HG02885 (cell line): ENCODE measurements at regions not wholly inside any gene's neighbourhood (a gene's known extent, or its start where the extent isn't known, plus 50 kb on each side); places are given as distances from the start of the nearest gene placed in this dataset.
"Not testable (repeated sequence)": the region's sequence is repeated elsewhere in the genome, so short reads cannot be mapped to it uniquely, and the experiment has no call there.

ENCODE experiments used
- ATAC-seq: cut with Tn5 transposase; IDR thresholded peaks from one replicate; pipeline ENCODE4 v1.9.1; 2021; ENCODE audit warnings: mild to moderate bottlenecking; ENCODE audit not compliant: unreplicated experiment, poor library complexity

DNA sequence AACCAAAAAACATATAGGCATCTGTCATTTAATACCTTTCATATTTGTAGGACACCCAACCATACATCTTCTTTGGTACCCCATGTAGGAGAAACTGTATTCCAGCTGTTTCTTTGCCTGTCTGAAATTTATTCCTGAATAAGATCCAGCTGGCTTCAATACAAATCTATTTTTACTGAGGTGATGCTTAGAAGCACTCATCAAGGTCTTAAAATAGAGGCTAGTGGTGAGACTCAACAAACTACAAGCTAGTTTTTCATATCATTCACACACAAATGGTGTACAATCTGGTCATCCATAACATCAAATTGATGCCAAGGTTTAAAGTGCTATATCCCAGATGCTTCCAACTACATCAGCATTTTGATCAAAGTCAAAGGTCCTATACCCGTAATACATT, 1071.3 kb upstream of the MIR17HG start:
- no peak for ATAC-seq

DNA sequence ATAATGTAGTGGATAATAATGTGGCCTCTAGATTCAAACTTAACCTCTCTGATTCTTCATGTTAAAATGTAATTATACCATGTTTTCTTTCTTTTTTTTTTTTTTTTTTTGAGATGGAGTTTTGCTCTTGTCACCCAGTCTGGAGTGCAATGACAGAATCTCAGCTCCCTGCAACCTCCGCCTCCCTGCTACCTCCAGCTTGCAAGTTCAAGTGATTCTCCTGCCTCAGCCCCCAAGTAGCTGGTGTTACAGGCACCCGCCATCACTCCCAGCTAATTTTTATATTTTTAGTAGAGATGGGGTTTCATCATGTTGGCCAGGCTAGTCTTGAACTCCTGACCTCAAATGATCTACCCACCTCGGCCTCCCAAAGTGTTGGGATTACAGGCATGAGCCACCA, 1069.3 kb upstream of the MIR17HG start:
- not testable (repeated sequence) for ATAC-seq

- no peak for ATAC-seq
These were observed 1065.8 kb upstream of the MIR17HG start for GRCh38 chr13:90281709-90282108.

DNA sequence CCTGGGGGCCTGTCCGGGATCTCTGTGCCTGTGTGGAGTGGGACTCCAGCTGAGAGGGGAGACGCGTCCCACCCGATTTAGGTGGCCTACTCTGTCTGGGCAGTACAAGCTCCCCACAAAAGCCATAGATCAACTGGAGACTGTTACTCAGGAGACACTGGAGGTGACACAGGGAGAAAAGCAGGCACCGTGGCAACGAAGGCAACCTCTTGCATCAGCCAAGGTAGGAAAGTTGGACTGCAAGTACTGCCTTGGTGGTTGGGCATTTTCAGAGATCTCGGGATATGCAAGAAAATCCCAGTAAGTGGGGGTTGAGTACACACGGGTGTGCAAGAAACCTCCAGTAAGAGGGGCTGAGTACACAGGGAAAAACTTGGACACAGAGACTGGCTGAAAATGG, 1060.0 kb upstream of the MIR17HG start:
- ATAC-seq = no peak

DNA sequence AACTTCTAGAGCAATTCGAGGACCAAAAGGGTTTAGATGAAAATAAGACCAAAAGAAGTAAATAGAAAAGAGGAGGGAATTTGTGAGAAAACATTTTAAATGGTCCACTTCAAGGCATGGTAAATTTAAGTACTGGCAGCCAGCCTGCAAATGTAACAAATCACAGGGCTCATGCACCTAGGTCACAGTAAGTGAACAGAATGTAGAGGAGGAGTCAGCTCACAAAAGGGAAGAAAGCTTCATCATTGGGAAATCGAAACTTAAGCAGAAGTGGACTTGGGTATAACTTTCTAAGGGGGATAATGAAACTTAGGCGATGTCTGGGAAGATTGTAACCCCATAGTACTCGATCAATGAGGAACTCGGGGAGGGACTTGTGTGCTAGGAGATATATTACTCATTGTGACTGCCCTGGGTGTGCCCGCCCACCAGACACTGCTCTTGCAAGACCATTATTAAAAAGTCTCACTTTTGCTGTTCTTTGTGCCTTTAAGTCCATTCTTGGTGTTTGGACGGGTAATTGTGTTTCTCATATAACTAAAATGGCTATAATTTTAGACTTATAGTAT, 1053.6 kb upstream of the MIR17HG start:
- no peak for ATAC-seq

DNA sequence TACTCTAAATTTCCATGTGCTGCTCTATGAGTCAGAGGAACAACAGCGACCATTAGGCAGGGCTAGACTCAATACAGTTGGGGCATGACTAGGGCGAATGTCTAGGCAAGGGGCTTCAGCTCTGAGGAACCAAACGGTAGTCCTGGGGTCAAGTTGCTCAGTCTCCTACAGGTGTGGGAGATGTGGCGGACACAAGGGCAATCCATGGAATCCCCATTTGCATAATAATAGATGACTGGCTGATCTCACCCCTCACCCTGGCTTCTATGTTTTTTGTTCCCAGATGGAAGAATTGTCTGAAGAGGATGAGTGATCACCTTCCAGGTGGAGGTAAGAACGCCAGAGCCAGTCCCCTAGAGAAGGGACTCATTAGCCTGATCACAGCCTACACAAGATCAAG, 1048.2 kb upstream of the MIR17HG start:
- ATAC-seq = no peak

GRCh38 chr13:90300015-90300414, 1047.5 kb upstream of the MIR17HG start:
- no peak for ATAC-seq

DNA sequence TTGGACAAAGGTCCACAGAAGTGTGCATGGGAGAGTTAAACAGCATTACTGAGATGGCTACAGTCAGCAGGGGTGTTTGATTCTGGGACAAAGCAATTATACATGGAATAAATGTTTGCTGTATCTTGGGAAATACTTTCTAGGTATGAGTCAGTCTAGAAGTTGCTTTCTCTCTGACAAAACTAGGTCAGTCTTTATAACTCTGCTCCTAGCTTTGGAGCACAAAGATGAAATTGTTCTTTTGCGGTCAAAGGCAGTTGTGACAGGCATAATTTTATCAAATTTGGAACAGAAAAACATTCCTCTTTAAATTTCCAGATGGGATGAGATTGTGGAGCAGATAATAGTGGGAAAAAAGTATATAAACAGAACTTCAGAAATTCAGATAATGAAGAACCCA, 1045.4 kb upstream of the MIR17HG start:
- no peak for ATAC-seq

DNA sequence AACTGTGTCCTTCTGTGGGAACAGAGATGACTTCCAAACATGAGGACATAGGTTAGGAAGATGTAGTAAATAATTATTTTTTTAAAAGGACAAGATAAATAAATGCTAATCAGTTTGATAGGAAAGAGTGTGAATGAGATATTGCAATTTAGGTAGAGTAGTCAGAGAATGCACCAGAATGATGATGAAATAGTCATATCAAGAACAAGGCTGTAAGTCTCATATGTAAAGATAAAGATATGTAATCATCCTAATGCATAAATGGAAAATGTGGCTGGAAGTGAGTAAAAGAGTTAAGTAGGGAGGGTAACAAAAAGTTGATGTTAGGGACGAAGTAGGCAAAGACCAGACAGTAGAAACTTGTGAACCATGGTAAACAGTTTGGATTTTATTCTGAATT, 1041.7 kb upstream of the MIR17HG start:
- no peak for ATAC-seq

- ATAC-seq = no peak
These were observed 1040.4 kb upstream of the MIR17HG start for GRCh38 chr13:90307136-90307535.

- no peak for ATAC-seq
These were observed 1039.2 kb upstream of the MIR17HG start for GRCh38 chr13:90308249-90308648.

DNA sequence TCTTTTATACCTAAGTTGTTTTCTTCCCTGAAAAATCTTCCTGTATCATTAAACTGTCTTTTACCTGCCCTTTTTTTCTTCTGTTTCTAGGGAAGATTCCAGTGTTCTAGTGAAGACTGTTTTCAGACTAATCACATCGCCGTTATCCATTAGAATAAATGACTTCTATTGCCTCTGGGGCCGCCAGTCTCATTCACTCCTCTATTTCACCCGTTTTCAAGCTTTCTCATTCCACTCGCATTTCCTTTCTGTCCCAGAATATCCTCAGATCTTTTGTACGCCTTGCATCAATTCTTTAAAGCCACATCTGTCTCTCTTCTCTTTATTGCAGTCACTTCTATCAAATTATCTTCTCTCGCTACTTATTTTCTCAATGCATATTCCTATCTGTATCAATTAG, 1035.6 kb upstream of the MIR17HG start:
- no peak for ATAC-seq

- no peak for ATAC-seq
These were observed 1032.4 kb upstream of the MIR17HG start for GRCh38 chr13:90315061-90315460.

GRCh38 chr13:90320664-90321063, 1026.8 kb upstream of the MIR17HG start:
- ATAC-seq = no peak

DNA sequence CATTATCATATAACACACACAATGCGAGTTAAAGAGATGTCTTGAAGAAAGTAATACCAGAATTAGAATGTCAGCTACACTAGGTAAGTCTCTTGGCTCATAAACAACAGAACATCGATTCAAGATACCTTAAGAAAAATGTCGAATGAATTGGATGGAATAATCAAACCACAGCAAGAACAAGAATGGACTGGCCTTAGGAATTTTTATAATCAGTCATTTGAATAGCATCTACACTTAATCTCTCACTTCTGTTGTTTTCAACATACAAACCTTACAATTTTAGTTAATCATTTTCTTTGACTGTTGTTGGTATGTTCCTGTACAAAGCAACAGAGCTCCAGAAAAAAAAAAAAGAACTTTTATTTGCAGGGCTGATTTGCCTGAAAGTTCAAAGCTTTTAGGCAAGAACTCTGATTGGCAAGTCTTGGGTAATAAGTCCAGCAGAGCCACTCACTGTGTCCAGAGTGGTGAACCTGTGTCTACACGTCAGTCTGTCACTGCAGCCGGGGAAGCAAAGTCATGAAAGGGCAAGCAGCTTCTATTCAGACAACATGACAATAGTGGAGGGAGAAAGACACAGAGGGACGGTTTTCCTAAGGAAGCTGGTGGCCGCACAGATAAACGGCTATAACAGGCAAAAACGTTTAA, 1026.1 kb upstream of the MIR17HG start:
- no peak for ATAC-seq

GRCh38 chr13:90329641-90330040, 1017.8 kb upstream of the MIR17HG start:
- no peak for ATAC-seq

- no peak for ATAC-seq
These were observed 1015.5 kb upstream of the MIR17HG start for GRCh38 chr13:90331974-90332373.

DNA sequence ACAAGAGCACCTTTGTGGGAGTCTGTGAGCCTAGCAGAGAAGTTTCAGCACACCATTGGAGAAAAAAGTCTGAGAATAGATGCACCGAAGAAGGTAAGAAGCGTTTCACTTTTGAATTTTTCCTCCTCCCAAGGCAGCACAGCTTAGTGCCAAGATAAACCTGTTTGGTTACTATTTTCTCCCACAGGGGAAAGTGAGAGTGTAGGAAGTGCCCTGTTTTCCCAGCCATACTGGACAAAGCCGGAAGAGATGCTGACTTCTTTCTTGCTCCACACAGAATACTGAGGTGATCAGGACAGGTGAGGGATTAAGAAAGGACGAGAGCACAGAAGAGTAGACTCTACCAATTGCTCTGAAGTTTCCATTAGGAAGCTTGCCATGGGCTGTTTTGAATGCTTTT, 1011.0 kb upstream of the MIR17HG start:
- ATAC-seq = no peak

DNA sequence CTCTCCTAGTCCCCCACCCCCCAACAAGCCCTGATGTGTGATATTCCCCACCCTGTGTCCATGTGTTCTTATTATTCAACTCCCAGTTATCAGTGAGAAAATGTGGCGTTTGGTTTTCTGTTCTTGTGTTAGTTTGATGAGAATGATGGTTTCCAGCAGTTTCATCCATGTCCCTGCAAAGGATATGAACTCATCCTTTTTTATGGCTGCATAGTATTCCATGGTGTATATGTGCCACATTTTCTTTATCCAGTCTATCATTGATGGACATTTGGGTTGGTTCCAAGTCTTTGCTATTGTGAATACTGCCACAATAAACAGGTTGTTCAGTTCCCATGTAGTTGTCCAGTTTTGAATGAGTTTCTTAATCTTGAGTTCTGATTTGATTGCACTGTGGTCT, 1006.1 kb upstream of the MIR17HG start:
- not testable (repeated sequence) for ATAC-seq

GRCh38 chr13:90348477-90349136, 998.9 kb upstream of the MIR17HG start:
- ATAC-seq = not testable (repeated sequence)

DNA sequence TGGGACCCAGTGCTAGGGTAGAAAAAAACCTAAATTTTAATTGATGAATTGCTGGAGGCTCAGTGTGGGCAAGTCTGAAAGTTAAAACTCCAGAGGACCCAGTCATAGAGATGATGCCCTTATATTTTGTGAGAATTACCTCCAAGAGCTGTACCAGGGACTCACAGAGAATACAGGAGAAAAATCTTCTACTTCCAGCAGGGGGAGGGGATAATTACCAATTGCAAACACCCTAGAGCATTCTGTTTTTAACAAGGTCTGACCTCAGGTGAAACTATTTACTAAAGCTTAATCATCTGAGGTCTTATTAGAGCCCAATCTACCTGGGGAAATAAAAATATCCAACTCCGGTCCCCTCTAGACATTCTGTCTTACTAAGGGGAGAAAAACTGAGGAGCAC, 994.7 kb upstream of the MIR17HG start:
- no peak for ATAC-seq

- ATAC-seq = no peak
These were observed 992.2 kb upstream of the MIR17HG start for GRCh38 chr13:90355162-90355751.
